Mesodermal cell (in vitro differentiated cells): ENCODE measurements at regions not wholly inside any gene's neighbourhood (a gene's known extent, or its start where the extent isn't known, plus 50 kb on each side); places are given as distances from the start of the nearest gene placed in this dataset.
"Not testable (repeated sequence)": the region's sequence is repeated elsewhere in the genome, so short reads cannot be mapped to it uniquely, and the experiment has no call there.

ENCODE experiments used
- H3K27ac ChIP-seq: 2 replicates; pipeline ENCODE4 v1.7.0; 2013; ENCODE audit warnings: mild to moderate bottlenecking, low read depth, low read length, moderate library complexity; ENCODE audit not compliant: severe bottlenecking
- H3K36me3 ChIP-seq: 2 replicates; pipeline ENCODE4 v1.7.1; 2013; ENCODE audit warnings: mild to moderate bottlenecking, low read length, moderate library complexity; ENCODE audit not compliant: control insufficient read depth, insufficient read depth
- H3K4me1 ChIP-seq: one replicate; pipeline ENCODE4 v1.7.1; 2013; ENCODE audit warnings: mild to moderate bottlenecking, low read length; ENCODE audit not compliant: insufficient read depth, control insufficient read depth, poor library complexity, severe bottlenecking
- H3K4me3 ChIP-seq: 2 replicates; pipeline ENCODE4 v1.7.0; 2013; ENCODE audit warnings: low read length, control low read depth, mild to moderate bottlenecking; ENCODE audit not compliant: insufficient read depth, poor library complexity, severe bottlenecking; ENCODE audit errors: extremely low read depth
- H3K9me3 ChIP-seq: 2 replicates; pipeline ENCODE4 v1.7.1; 2013; ENCODE audit warnings: mild to moderate bottlenecking, low read length, moderate library complexity; ENCODE audit not compliant: control insufficient read depth
- WGBS, 2 experiments: methylation state at CpG; one replicate each; pipeline ENCODE4 v1.1.5; 2013; ENCODE audit warnings: missing lambda C conversion rate in 2 of 2; ENCODE audit not compliant: insufficient coverage in 2 of 2; 5-methylcytosine and 5-hydroxymethylcytosine counted together

DNA sequence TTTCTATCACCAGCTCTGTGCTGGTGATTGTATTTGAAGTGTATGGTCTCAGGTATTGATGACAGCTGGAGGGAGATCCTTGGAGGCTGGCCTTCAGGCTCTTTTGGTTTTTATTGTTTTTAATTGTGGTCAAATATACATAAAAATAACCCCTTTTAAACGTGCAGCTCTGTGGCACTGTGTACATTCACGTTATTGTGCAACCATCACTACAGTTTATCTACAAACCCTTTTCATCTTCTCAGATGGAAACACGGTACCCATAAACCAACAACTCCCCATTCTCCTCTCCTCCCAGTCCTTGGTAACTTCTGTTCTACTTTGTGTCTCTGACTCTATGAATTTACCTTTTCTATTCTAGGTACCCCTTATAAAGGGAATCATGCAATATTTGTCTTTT lies 79.3 kb upstream of the ATP8B1 start:
- WGBS, 2 experiments: 76 to 87% methylated on average over 2 to 3 of the region's 3 CpGs
- H3K36me3 ChIP-seq: no peaks in the 10 kb centered on the region
- no peak overlapping the region for H3K4me3 ChIP-seq
- no peaks in the 10 kb centered on the region for H3K4me1 ChIP-seq
- peaks cover 15% of the 10 kb centered on the region for H3K9me3 ChIP-seq
- no peak overlapping the region for H3K27ac ChIP-seq

DNA sequence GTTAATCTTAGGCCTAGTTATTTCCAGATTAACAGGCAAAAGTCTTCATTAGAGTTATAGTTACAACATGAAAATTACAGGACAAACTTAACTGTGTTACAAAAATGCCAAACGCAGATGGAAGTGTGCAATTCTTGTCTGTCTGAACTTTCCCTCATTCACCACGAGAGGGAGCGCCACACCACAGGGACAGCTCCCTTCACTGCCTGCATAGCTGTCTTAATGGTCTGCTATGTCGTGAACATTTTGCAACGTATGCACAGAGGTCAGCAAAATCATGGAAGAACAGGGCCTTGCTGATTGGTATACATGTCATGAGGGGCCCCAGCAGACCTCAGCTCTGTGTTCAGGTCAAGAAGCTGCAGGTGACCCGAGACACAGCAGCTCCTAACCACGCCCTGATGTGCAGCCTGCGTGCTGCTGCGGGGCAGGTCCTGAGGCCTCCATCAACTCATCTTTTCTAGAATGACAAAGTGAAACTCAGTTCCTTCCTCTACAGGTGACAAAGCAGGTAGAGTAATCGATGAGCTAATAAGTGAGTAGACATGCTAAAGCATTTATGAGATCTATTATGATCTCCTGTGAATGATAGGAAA lies 78.8 kb upstream of the ATP8B1 start:
- Histone ChIP-seq H3K4me3 (no peak overlapping the region), H3K27ac (no peak overlapping the region), H3K36me3 (no peaks in the 10 kb centered on the region), H3K9me3 (peaks cover 15% of the 10 kb centered on the region), H3K4me1 (no peaks in the 10 kb centered on the region)
- WGBS, 2 experiments: 8 to 33% methylated on average over 5 to 7 of the region's 10 CpGs

GRCh38 chr18:57879924-57880323 lies 76.8 kb upstream of the ATP8B1 start:
- 80 to 95% methylated on average over 3 of the region's 4 CpGs for WGBS, 2 experiments
- not testable (repeated sequence) for H3K36me3 ChIP-seq, H3K27ac ChIP-seq, H3K4me1 ChIP-seq, H3K4me3 ChIP-seq
- H3K9me3 ChIP-seq: peaks cover 15% of the 10 kb centered on the region

- Histone ChIP-seq H3K36me3 (no peaks in the 10 kb centered on the region), H3K9me3 (no peaks in the 10 kb centered on the region), H3K4me1 (no peaks in the 10 kb centered on the region), H3K4me3 (no peak overlapping the region), H3K27ac (no peak overlapping the region)
These were observed 66.1 kb upstream of the ATP8B1 start for GRCh38 chr18:57869221-57869620.

DNA sequence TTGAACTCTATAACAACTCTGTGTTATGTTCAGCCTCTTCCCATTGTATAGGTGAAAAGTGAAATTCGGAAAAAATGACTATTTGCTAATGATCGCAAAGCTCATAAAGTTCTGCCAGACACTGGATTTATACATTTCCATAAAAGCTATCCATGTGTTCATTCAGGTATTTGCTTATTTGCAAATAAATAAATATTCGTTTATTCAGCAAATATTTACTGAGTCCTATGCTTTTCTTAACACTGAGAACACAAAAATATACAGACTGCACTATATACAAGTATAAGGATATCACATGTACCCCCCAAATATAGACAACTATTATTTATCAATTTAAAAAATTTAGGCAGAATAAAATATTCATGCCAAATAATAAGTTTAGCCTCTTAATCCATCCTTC lies 63.2 kb upstream of the ATP8B1 start:
- no peaks in the 10 kb centered on the region for H3K9me3 ChIP-seq
- no peaks in the 10 kb centered on the region for H3K36me3 ChIP-seq
- WGBS, 2 experiments: no CpG with 5 or more reads among the region's 3 CpGs
- no peak overlapping the region for H3K27ac ChIP-seq
- H3K4me1 ChIP-seq: no peaks in the 10 kb centered on the region
- no peak overlapping the region for H3K4me3 ChIP-seq

GRCh38 chr18:57864615-57865121 lies 61.6 kb upstream of the ATP8B1 start:
- WGBS, 2 experiments: 80 to 95% methylated on average over 1 to 3 of the region's 4 CpGs

DNA sequence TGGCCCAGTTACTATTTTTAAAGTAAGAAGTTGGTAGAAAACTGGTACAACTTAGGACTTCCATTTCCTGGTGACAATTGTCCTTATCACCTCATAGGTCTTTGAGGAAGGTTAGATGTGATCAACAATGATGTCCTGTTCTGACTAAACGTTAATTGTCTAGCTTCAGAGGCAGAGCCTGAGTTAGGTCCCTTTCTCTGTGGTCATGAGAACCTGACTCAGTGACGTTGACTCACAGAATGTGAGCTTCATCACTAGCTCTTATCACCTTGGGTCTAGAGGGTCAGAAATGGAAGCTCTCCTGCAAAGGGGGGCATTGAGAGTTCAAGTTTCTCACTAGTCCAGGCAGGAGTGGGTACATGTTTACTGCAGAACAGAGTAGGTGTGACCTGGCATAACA lies 60.6 kb upstream of the ATP8B1 start:
- Histone ChIP-seq H3K4me1 (no peaks in the 10 kb centered on the region), H3K4me3 (no peak overlapping the region), H3K9me3 (no peaks in the 10 kb centered on the region), H3K36me3 (no peaks in the 10 kb centered on the region), H3K27ac (no peak overlapping the region)
- 86 to 94% methylated on average over 2 of the region's 2 CpGs for WGBS, 2 experiments

More at GRCh38 chr18:57864615-57865121, 61.6 kb upstream of the ATP8B1 start:
- H3K4me3 ChIP-seq: no peak overlapping the region
- H3K9me3 ChIP-seq: no peaks in the 10 kb centered on the region
- no peaks in the 10 kb centered on the region for H3K36me3 ChIP-seq
- H3K27ac ChIP-seq: no peak overlapping the region
- H3K4me1 ChIP-seq: no peaks in the 10 kb centered on the region

DNA sequence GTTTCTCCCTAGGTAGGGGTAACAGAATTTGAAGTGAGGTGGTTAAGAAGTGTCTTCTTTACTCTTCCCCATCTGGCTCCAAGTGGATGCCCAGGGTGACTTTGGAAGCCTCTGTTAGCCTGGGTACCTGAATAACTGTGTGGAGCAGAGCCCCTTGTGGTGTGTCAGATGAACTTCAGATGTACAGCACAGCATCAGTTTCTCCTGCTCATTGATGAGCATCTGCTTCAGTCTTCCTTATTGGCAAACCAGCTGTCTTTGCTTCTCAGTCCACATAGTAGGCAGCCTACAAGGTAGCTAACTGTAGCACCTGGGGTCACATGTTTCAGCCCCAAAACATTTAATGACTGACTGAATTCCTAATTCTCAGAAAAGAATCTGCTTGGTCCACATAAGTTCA lies 56.2 kb upstream of the ATP8B1 start:
- Histone ChIP-seq H3K4me1 (no peaks in the 10 kb centered on the region), H3K36me3 (no peaks in the 10 kb centered on the region), H3K9me3 (no peaks in the 10 kb centered on the region), H3K4me3 (no peak overlapping the region), H3K27ac (no peak overlapping the region)

GRCh38 chr18:57856557-57857280 lies 53.6 kb upstream of the ATP8B1 start:
- H3K4me3 ChIP-seq: no peak overlapping the region
- H3K9me3 ChIP-seq: no peaks in the 10 kb centered on the region
- no peak overlapping the region for H3K27ac ChIP-seq
- H3K36me3 ChIP-seq: no peaks in the 10 kb centered on the region
- no peaks in the 10 kb centered on the region for H3K4me1 ChIP-seq
- WGBS, 2 experiments: 81 to 87% methylated on average over 7 to 8 of the region's 9 CpGs

DNA sequence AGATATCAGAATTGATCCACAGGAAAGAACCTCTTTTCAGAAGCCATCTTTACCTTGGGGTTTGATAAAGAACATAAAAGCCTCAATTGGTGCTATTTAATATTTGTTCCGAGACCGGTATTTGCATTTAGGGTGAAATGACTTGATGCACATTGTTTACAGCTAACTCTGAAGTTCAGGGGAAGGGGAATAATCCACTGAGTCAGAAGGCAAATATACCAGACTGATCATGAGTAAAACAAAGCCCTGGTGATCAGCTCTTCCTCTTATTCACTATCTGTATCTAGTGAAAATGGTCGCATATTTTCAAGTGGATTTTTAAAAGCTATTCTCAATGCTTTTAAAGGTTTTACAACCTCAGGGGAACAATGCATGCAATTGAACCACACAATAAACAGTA lies 53.0 kb upstream of the ATP8B1 start:
- 76 to 80% methylated on average over 2 of the region's 3 CpGs for WGBS, 2 experiments
- Histone ChIP-seq H3K27ac (no peak overlapping the region), H3K4me3 (no peak overlapping the region)

DNA sequence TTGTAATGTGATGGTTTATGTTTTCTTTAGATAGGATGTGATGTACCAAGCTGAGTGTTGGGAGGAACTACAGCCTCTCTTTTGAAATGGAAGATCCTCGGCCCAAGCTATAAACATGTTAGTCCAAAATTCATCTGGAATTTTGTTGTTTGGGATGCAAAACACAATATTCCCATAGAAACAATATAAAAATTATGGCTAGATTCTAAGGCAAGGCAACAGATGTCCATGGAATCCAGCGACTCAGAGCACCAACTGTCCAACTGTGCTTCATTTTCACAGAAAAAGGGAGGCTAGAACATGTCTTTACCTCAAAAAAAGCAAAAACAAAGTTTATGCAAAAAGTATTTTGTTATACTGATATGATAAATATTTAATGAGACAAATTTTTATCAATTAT lies 52.4 kb upstream of the ATP8B1 start:
- H3K4me1 ChIP-seq: no peaks in the 10 kb centered on the region
- no peaks in the 10 kb centered on the region for H3K36me3 ChIP-seq
- H3K9me3 ChIP-seq: no peaks in the 10 kb centered on the region
- no peak overlapping the region for H3K4me3 ChIP-seq
- H3K27ac ChIP-seq: no peak overlapping the region
- WGBS, 2 experiments: no CpG with 5 or more reads among the region's 2 CpGs

More for the DNA sequence above, 53.0 kb upstream of the ATP8B1 start:
- H3K9me3 ChIP-seq: no peaks in the 10 kb centered on the region
- no peaks in the 10 kb centered on the region for H3K4me1 ChIP-seq
- H3K36me3 ChIP-seq: no peaks in the 10 kb centered on the region
